ENCODE measurements at regions not wholly inside any gene's neighbourhood (a gene's known extent, or its start where the extent isn't known, plus 50 kb on each side); places are given as distances from the start of the nearest gene placed in this dataset.

DNA sequence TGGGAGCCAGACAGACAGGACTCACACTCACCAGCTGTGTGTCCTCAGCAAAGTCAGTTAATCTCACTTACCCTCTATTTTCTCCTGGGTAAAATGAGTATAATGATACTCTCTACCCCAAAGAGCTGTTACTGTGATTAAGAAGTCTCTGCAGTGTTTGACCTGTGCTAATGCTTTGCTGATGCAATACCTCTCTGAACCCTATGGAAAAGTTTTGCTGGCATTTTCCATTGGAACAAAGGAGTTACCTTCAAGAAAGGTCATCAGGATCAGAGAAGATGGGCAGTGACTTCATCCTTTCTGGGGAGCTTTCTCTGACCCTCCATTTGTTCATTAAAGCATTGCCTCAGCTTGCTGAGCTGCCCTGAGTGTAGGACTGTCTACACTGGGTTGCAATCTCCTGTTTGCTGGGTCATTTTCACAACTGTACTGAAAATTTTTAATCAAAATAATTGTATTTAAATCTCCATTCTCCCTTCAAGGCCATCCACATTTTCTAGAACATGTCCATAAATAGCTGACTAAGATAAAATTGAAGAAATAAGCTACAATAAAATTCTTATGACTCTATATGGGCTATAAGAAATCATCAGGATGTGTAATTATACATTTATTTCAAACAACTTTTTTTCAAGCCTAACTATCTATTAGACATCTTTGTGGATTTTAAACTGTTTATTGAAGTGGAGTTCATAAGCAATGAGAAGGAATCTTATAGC is 272.8 kb upstream of the CPEB2 start:
- H3K9me3 Mint-ChIP-seq = peaks cover 9 to 12% of the 10 kb centered on the region in 2 donors
- H3K27ac Mint-ChIP-seq = no peak overlapping the region
- no peaks in the 10 kb centered on the region for H3K4me1 Mint-ChIP-seq
- ATAC-seq (replicated peaks) (no peak), DNase-seq (no peak)
- H3K4me3 Mint-ChIP-seq = no peak overlapping the region
- no peaks in the 10 kb centered on the region for H3K27me3 Mint-ChIP-seq
- no peaks in the 10 kb centered on the region for H3K36me3 Mint-ChIP-seq

DNA sequence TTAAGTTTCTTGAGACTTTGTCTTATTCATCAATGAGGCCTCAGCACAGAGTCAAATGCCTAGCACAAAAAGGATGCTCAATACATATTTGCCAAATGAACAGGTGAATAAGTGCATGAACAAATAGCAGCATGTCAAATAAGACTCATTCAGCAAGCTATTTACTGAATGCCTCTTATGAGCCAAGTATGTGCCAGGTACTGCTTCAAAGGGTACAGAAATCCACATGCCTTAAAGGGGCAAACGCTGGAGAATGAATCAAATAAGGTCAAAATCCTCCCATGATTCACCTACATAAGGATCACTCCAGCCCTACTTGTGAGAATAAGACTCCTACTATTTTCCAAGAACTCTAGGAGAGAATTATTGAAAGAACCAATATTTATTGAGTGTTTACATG is 260.2 kb upstream of the CPEB2 start:
- Mint-ChIP-seq H3K9me3 (no peaks in the 10 kb centered on the region), H3K27ac (no peak overlapping the region), H3K4me3 (no peak overlapping the region), H3K36me3 (no peaks in the 10 kb centered on the region), H3K4me1 (no peaks in the 10 kb centered on the region), H3K27me3 (peaks cover 3 to 18% of the 10 kb centered on the region in 2 donors)
- ATAC-seq (replicated peaks) (no peak), DNase-seq (no peak)

- Mint-ChIP-seq H3K27me3 (peaks cover 0 to 25% of the 10 kb centered on the region in 2 donors), H3K27ac (no peak overlapping the region), H3K4me1 (no peaks in the 10 kb centered on the region), H3K9me3 (no peaks in the 10 kb centered on the region), H3K4me3 (no peak overlapping the region), H3K36me3 (no peaks in the 10 kb centered on the region)
- no peak for ATAC-seq (replicated peaks)
- no peak for DNase-seq
Measured at GRCh38 chr4:14743172-14743571, 259.1 kb upstream of the CPEB2 start.

- Mint-ChIP-seq H3K27me3 (peaks cover 0 to 27% of the 10 kb centered on the region in 2 donors), H3K4me3 (no peak overlapping the region), H3K9me3 (no peaks in the 10 kb centered on the region), H3K4me1 (no peaks in the 10 kb centered on the region), H3K27ac (no peak overlapping the region), H3K36me3 (no peaks in the 10 kb centered on the region)
- ATAC-seq (replicated peaks) (no peak), DNase-seq (no peak)
Measured at GRCh38 chr4:14743601-14744000, 258.7 kb upstream of the CPEB2 start.

GRCh38 chr4:14744346-14744745 is 257.9 kb upstream of the CPEB2 start:
- Mint-ChIP-seq H3K36me3 (no peaks in the 10 kb centered on the region), H3K27ac (no peak overlapping the region), H3K4me3 (no peak overlapping the region), H3K4me1 (no peaks in the 10 kb centered on the region), H3K9me3 (no peaks in the 10 kb centered on the region), H3K27me3 (peaks cover 0 to 32% of the 10 kb centered on the region in 2 donors)
- ATAC-seq (replicated peaks) (no peak), DNase-seq (no peak)

- peaks cover 0 to 14% of the 10 kb centered on the region in 2 donors for H3K27me3 Mint-ChIP-seq
- no peak overlapping the region for H3K4me3 Mint-ChIP-seq
- H3K27ac Mint-ChIP-seq = no peak overlapping the region
- ATAC-seq (replicated peaks) (peak; percentile 61 to 65), DNase-seq (no peak)
- H3K36me3 Mint-ChIP-seq = peaks cover 3% of the 10 kb centered on the region in 2 donors
- no peaks in the 10 kb centered on the region for H3K4me1 Mint-ChIP-seq
- peaks cover 20 to 21% of the 10 kb centered on the region in 2 donors for H3K9me3 Mint-ChIP-seq
Measured at GRCh38 chr4:14749910-14750309, 252.4 kb upstream of the CPEB2 start.

DNA sequence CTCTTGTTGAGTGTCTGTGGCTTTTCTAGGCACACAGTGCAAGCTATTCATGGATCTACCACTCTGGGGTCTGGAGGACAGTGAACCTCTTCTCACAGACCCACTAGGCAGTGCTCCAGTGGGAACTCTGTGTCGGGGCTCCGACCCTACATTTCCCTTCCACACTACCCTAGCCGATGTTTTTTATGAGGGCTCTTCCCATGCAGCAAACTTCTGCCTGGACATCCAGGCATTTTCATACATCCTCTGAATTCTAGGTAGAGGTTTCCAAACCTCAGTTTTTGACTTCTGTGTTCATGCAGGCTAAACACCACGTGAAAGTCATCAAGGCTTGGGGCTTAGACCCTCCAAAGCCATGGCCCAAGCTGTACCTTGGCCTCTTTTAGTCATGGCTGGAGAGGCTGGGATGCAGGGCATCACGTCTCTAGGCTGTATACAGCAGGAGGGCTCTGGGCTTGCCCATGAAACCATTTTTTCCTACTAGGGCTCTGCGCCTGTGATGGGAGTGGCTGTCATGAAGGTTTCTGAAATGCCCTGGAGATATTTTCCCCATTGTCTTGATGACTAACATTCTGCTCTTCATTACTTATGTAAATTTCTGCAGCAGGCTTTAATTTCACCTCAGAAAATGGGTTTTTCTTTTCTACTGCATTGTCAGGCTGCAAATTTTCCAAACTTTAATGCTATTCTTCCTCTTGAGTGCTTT is 249.8 kb upstream of the CPEB2 start:
- DNase-seq = no peak
- no peak overlapping the region for H3K4me3 Mint-ChIP-seq
- H3K4me1 Mint-ChIP-seq = no peaks in the 10 kb centered on the region
- H3K36me3 Mint-ChIP-seq = peaks cover 3% of the 10 kb centered on the region in 2 donors
- peaks cover 21 to 22% of the 10 kb centered on the region in 2 donors for H3K9me3 Mint-ChIP-seq
- ATAC-seq (replicated peaks) = no peak
- H3K27ac Mint-ChIP-seq = no peak overlapping the region
- H3K27me3 Mint-ChIP-seq = peaks cover 0 to 13% of the 10 kb centered on the region in 2 donors

DNA sequence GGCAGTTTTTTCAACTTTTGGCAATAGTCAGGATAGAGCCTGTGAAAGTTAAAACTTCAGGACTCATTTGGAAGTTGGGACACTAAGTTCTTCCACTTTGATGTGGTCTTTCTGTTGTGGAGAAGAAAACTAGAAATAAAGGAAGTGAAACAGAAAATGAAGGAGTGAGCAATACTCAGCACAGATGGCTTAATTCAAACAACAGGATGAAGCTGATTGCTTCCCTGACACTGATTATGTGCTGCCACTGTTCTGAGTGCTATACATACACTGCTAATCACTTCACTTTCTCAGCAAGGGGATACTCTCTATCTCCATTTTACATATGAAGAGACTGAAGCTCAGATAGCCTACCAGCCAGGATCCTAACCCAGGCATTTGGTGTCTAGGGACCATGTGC is 235.1 kb upstream of the CPEB2 start:
- Mint-ChIP-seq H3K9me3 (peaks cover 4 to 5% of the 10 kb centered on the region in 2 donors), H3K4me1 (peaks cover 17 to 22% of the 10 kb centered on the region in 2 donors), H3K36me3 (no peaks in the 10 kb centered on the region), H3K4me3 (no peak overlapping the region), H3K27me3 (peaks cover 0 to 8% of the 10 kb centered on the region in 2 donors), H3K27ac (no peak overlapping the region)
- ATAC-seq (replicated peaks) (peak; percentile 77 to 87), DNase-seq (no peak)

DNA sequence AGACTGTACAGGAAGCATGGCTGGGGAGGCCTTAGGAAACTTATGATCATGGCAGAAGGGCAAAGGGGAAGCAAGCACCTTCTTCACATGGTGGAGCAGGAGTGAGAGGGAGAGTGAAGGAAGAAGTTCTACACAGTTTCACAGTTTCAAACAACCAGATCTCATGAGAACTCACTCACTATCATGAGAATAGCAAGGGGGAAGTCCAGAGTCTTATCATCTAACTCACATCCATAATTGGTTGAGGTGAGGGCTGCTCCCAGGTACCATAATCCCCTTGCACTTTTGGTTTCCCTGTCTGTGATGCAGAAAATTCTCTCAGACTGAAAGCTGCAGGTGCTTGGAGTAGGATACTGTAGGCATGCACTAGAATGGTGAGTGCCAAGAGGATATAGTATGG is 233.8 kb upstream of the CPEB2 start:
- H3K36me3 Mint-ChIP-seq = no peaks in the 10 kb centered on the region
- H3K4me1 Mint-ChIP-seq = peaks cover 17 to 22% of the 10 kb centered on the region in 2 donors
- DNase-seq (no peak), ATAC-seq (replicated peaks) (peak; percentile 44 to 49)
- H3K9me3 Mint-ChIP-seq = peaks cover 4 to 7% of the 10 kb centered on the region in 2 donors
- H3K27ac Mint-ChIP-seq = no peak overlapping the region
- H3K4me3 Mint-ChIP-seq = no peak overlapping the region
- peaks cover 0 to 15% of the 10 kb centered on the region in 2 donors for H3K27me3 Mint-ChIP-seq

GRCh38 chr4:14769993-14770392 is 232.3 kb upstream of the CPEB2 start:
- Mint-ChIP-seq H3K27ac (no peak overlapping the region), H3K36me3 (no peaks in the 10 kb centered on the region), H3K9me3 (peaks cover 6 to 9% of the 10 kb centered on the region in 2 donors), H3K4me1 (peaks cover 17 to 22% of the 10 kb centered on the region in 2 donors), H3K27me3 (peaks cover 0 to 23% of the 10 kb centered on the region in 2 donors), H3K4me3 (no peak overlapping the region)
- no peak for DNase-seq
- no peak for ATAC-seq (replicated peaks)

DNA sequence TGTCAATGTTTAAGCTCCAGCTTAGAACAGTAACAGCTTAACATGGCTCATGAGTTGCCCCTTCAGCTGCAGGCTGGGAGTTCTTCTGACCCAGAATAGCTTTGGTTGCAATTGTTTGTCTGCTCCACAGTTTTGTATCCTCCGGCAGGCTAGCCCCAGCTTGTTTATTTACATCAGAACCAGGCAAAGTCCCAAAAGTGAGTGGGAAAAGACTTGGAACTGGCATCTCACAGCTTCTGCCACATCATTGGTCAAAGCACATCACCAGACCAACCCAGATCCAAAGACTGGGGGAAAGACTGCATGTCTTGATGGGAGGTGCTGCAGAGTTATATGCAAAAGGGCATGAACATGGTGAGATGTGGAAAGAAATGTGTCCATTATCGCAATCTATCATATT is 231.2 kb upstream of the CPEB2 start:
- peaks cover 6 to 9% of the 10 kb centered on the region in 2 donors for H3K9me3 Mint-ChIP-seq
- H3K27me3 Mint-ChIP-seq = peaks cover 0 to 23% of the 10 kb centered on the region in 2 donors
- no peak for ATAC-seq (replicated peaks)
- H3K4me3 Mint-ChIP-seq = no peak overlapping the region
- no peak overlapping the region for H3K27ac Mint-ChIP-seq
- H3K4me1 Mint-ChIP-seq = peaks cover 17 to 21% of the 10 kb centered on the region in 2 donors
- no peak for DNase-seq
- no peaks in the 10 kb centered on the region for H3K36me3 Mint-ChIP-seq

DNA sequence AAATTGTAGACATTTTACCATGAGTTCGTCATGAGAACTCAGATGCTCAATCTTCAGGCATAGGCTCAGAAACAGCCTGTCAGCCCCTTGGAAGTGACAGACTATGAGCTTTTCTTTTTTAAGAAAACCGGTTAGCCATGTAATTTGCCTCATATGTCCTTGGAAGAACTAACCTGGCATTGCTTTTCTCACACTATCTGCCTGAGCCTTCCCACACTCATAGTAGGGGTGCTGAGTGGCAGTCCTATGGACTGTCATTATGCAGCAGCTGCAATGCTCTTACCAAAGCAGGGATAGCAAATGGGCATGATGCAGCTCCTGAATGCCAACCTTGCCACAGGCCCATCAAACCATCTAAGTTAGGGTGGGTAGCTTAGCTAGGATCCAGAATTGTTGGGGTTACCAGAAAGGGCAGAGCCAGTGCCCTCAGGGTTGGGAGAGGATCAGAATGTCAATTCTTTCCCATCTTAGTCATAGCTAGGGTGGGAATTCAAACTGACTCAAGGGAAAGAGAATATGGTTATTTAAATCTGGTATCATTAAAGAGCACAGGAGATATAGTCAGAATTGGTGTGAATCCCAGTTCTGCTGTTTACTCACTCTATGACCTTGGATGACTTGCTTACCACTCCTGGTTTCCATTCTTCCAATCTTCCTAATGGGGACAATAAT is 230.6 kb upstream of the CPEB2 start:
- H3K27me3 Mint-ChIP-seq = peaks cover 0 to 23% of the 10 kb centered on the region in 2 donors
- peaks cover 13 to 16% of the 10 kb centered on the region in 2 donors for H3K4me1 Mint-ChIP-seq
- no peak for ATAC-seq (replicated peaks)
- no peaks in the 10 kb centered on the region for H3K36me3 Mint-ChIP-seq
- H3K4me3 Mint-ChIP-seq = no peak overlapping the region
- peaks cover 5 to 8% of the 10 kb centered on the region in 2 donors for H3K9me3 Mint-ChIP-seq
- no peak overlapping the region for H3K27ac Mint-ChIP-seq
- DNase-seq = no peak

DNA sequence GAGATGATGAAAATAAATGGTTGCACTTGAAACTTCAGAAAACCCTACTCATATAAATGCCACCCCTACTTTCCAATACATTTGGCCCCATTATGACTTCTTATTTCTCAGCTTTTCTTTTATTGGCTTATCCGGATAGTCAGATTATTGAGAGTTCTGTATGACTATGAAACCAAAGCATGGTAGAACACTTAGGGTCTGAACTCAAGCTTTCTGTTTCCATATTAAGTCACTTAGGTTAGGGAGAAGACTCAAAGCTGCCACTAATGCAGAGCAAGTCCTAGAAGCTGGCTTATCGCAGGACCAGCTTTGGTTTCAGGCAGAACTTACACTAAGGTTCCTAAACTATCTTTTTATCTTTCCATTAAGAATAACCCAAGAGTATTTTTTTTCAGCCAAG is 229.9 kb upstream of the CPEB2 start:
- no peak overlapping the region for H3K4me3 Mint-ChIP-seq
- DNase-seq (no peak), ATAC-seq (replicated peaks) (no peak)
- H3K27ac Mint-ChIP-seq = no peak overlapping the region
- no peaks in the 10 kb centered on the region for H3K36me3 Mint-ChIP-seq
- H3K9me3 Mint-ChIP-seq = peaks cover 11 to 12% of the 10 kb centered on the region in 2 donors
- H3K4me1 Mint-ChIP-seq = peaks cover 7 to 8% of the 10 kb centered on the region in 2 donors
- H3K27me3 Mint-ChIP-seq = peaks cover 0 to 23% of the 10 kb centered on the region in 2 donors

DNA sequence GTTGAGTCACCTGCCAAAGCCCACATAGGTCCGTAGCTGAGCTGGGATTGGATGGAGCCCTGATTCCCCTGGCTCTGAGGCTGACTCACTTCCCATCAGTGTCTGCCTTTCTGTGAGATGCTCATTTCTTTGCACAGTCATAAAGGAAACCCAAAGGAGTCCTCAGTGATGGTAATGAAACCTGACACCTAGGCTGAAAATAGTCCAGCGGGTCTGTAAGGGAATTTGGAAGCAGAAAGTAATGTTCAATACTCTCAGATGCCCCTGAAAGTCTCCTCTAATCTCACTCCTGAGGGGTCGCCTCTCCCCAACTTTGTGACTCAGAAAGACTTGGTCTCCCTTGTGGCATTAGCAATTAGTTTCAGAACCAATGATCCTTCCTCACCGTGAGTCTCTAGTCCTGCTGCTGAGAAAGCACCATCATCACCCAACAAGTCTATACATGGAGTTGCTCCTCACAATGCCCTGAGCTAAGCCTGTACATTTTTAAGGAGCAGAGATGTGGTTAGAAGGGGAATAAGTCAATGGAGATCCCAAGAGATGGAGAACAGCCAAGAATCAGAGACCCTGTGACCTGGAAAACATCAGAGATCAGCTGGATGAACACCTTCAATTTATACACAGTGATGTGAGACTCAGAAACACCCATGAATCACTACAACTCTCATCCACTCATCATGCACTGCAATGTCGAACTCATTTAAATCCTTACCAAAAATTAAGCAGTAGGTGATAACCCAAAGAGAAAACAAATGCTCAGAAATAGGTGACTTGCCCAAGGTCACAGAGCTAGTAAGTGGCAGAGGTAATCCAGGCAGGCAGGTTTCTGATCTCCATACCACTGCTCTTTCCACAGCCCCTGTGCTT is 219.0 kb upstream of the CPEB2 start:
- DNase-seq (peak; percentile 25), ATAC-seq (replicated peaks) (peak; percentile 88 to 96)
- Mint-ChIP-seq H3K4me1 (peaks cover 0 to 5% of the 10 kb centered on the region in 2 donors), H3K4me3 (no peak overlapping the region), H3K36me3 (peaks cover 0 to 4% of the 10 kb centered on the region in 2 donors), H3K27me3 (no peaks in the 10 kb centered on the region), H3K9me3 (peaks cover 1 to 3% of the 10 kb centered on the region in 2 donors), H3K27ac (no peak overlapping the region)

All from stimulated activated naive B cell treated with anti-CD40 and anti-IgM and Interleukin-4, amounts not matched to agents 10 μg/mL and 1 μg/mL and 100 μg/mL, for 72 hours (primary cell).